HG02759 (cell line): ENCODE measurements at regions not wholly inside any gene's neighbourhood (a gene's known extent, or its start where the extent isn't known, plus 50 kb on each side); places are given as distances from the start of the nearest gene placed in this dataset.
"Not testable (repeated sequence)": the region's sequence is repeated elsewhere in the genome, so short reads cannot be mapped to it uniquely, and the experiment has no call there.

Experiments used
- ATAC-seq: cut with Tn5 transposase; IDR thresholded peaks from one replicate; pipeline ENCODE4 v1.9.1; 2021; ENCODE audit warnings: mild to moderate bottlenecking, moderate library complexity; ENCODE audit not compliant: unreplicated experiment

GRCh38 chr12:63508543-63508942 is 159.8 kb downstream of the DPY19L2 start:
- ATAC-seq, result no peak

DNA sequence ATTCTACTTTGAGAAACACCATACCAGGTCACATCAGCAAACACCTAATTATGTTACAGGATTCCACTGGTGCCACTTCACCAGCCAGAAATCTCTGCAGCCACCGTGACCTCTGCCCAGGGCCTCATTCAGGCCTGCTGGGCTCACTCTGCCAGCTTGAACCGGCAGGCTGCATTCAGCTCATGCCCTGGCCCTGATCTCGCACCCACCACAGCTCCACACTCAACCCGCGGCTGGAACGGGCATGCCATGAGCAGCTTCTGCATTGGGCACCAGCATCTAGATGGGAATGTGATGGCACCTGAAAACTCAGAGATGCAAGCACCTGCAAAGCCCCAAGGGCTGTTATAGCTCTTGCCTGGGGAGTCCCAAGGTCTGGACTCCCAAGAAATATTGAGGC is 168.7 kb downstream of the DPY19L2 start:
- ATAC-seq, result no peak

GRCh38 chr12:63498239-63498638 is 170.1 kb downstream of the DPY19L2 start:
- no peak for ATAC-seq

DNA sequence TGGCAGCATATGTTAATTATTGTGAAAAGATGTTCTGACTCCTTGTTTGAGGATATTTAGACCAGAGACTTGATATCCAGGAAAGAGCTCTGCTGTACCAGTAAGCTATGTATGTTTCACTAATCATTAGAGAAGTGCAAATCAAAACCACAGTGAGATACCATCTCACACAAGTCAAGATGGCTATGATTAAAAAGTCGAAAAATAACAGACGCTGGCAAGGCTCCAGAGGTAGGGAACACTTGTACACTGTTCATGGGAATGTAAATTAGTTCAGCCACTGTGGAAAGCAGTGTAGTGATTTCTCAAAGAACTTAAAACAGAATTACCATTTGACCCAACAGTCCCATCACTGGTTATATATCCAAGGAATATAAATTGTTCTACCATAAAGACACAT is 171.6 kb downstream of the DPY19L2 start:
- ATAC-seq, result no peak

GRCh38 chr12:63495974-63496373 is 172.3 kb downstream of the DPY19L2 start:
- ATAC-seq, result no peak

DNA sequence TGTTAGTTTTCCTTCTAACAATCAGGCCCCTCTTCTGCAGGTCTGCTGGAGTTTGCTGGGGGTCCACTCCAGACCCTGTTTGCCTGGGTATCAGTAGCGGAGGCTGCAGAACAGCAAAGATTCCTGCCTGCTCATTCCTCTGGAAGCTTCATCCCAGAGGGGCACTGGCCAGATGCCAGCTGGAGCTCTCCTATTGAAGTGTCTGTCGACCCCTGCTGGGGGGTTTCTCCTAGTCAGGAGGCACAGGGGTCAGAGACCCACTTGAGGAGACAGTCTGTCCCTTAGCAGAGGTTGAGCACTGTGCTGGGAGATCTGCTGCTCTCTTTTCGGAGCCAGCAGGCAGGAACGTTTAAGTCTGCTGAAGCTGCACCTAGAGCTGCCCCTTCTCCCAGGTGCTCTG is 174.9 kb downstream of the DPY19L2 start:
- not testable (repeated sequence) for ATAC-seq

DNA sequence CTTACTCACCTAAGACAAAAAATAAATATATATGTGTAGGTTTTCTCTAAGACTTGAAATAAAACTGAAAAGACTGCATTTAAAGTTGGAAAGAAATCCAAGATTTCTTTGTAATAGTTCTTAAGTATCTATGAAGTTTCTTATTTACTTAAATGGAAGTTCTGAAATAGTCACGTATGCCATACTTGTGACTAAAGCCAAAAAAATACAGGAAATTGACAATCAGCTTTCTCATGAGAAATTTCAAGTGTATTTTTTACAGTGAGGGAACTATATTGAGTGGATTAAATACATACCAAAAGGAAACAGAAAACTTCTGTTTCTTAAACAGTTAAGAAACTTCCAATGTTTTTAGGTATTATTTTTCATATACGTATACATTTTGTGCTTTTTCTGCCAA is 188.1 kb downstream of the DPY19L2 start:
- ATAC-seq, result no peak

GRCh38 chr12:63470161-63470560 is 198.1 kb downstream of the DPY19L2 start:
- no peak for ATAC-seq

- ATAC-seq, result no peak
These were observed 200.3 kb downstream of the DPY19L2 start for GRCh38 chr12:63467951-63468350.

GRCh38 chr12:63457857-63458256 is 210.4 kb downstream of the DPY19L2 start:
- no peak for ATAC-seq

GRCh38 chr12:63457428-63457827 is 210.9 kb downstream of the DPY19L2 start:
- ATAC-seq, result no peak

GRCh38 chr12:63450816-63451215 is 217.5 kb downstream of the DPY19L2 start:
- no peak for ATAC-seq

- ATAC-seq, result no peak
These were observed 218.0 kb downstream of the DPY19L2 start for GRCh38 chr12:63450334-63450733.

GRCh38 chr12:63445224-63445880 is 222.9 kb downstream of the DPY19L2 start:
- ATAC-seq, result no peak

DNA sequence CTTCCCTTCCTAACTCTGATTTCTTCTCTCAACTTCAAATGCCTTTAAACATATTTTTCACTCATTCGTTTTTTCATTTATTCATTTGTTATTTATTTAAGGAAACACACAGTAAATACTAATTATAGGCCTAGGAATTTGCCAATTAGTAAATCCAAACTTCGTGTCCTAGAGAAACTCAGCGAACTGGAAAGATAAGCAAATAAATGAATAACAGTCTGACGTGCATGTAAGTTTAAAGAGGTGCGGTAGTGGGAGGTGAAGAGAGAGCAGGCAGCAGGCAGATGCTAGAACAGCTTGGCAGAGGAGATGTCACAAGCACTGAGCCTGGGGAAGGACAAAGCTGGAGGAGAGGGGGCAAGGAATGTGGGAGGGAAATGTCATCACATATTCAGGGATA is 228.2 kb downstream of the DPY19L2 start:
- ATAC-seq, result no peak

DNA sequence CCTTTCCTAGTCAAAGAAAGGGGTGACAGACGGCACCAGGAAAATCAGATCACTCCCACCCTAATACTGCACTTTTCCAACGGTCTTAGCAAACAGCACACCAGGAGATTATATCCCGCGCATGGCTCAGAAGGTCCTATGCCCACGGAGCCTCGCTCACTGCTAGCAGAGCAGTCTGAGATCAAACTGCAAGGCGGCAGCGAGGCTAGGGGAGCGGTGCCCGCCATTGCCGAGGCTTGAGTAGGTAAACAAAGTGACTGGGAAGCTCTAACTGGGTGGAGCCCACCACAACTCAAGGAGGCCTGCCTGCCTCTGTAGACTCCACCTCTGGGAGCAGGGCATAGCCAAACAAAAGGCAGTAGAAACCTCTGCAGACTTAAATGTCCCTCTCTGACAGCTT is 233.9 kb downstream of the DPY19L2 start:
- not testable (repeated sequence) for ATAC-seq

GRCh38 chr12:63427969-63428368 is 240.3 kb downstream of the DPY19L2 start:
- not testable (repeated sequence) for ATAC-seq

DNA sequence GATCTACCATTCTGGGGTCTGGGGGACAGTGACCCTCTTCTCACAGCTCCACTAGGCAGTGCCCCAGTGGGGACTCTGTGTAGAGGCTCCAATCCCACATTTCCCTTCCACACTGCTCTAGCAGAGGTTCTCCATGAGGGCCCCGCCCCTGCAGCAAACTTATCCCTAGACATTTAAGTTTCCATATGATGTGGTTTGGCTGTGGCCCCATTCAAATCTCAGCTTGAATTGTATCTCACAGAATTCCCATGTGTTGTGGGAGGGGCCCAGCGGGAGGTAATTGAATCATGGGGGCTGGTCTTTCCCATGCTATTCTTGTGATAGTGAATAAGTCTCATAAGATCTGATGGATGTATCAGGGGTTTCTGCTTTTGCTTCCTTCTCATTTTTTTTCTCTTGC is 241.3 kb downstream of the DPY19L2 start:
- ATAC-seq, result not testable (repeated sequence)

DNA sequence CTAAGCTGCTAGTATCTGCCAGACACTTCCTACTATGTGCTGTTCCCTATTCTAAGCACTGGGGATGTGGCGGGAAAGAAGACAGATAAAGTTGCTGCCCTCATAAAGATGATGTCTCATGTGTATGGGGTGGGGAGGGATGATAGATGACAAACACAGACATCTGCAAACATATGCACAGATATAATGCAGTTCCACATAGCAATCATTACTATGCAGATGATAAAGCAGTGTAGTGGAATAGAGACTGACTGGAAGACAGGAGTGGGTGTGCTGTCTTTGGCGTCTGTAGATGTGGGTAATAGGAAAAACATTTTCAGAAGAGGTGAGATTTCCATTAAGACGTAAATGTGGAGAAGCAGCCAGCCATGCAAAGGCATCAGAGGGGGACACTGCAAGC is 243.6 kb downstream of the DPY19L2 start:
- ATAC-seq, result no peak

DNA sequence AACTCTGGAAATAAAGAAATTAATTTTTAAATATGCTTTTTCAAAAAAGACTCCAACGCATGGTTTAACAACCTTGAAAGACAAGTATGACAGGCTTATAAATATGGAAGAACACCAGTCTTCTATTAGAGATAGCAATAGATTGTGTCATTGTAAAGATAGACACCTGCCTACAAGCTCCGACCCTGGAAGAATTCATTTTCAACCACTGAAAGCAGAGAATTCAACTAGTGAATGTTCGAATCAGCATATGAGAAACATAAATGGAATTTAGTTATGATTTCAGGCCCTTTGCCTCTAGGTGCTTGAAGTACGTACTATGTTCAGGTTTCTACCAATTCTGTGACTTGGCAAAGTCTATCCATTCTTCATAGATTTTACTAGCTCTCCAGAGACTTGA is 244.5 kb downstream of the DPY19L2 start:
- no peak for ATAC-seq

DNA sequence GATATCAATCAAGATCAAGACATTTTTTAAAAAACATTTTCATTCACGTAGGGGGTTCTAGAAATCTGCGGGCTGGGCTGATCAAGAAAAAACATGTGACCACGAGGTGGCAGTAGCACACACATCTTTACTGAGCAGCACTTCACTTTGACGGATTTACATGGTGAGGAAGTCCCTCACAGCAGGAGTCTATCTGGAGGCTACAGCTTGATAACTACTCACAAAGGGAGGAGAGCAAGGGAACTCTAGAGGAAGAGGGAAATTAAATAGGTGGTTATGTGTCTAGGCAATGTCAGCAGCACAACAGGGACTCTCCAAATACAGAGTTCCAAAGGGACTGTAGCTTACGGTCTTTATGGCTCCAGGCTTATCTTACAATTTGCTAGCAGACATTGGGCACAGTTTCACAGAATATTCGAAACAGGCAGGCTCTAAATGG is 248.1 kb downstream of the DPY19L2 start:
- peak; percentile 94 for ATAC-seq

DNA sequence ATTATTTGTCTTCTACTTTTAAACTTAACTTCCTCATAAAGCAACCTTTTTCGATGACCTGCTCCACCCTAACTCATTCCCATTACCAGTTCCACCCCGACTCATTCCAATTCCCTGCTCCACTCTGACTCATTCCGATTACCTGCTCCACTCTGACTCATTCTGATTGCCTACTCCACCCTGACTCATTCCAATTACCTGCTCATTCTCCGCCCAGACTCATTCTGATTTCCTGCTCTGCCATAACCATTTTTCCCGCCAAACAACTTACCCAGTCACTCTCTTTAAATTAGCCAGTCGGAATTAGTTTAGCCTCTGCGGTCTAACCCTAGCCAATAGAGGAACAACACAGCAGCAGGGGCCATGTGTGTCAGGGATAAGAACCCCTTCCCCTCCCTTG is 249.1 kb downstream of the DPY19L2 start:
- ATAC-seq, result no peak

GRCh38 chr12:63416788-63417187 is 251.5 kb downstream of the DPY19L2 start:
- no peak for ATAC-seq
